ENCODE measurements at regions not wholly inside any gene's neighbourhood (a gene's known extent, or its start where the extent isn't known, plus 50 kb on each side); places are given as distances from the start of the nearest gene placed in this dataset.
"Not testable (repeated sequence)": the region's sequence is repeated elsewhere in the genome, so short reads cannot be mapped to it uniquely, and the experiment has no call there.

DNA sequence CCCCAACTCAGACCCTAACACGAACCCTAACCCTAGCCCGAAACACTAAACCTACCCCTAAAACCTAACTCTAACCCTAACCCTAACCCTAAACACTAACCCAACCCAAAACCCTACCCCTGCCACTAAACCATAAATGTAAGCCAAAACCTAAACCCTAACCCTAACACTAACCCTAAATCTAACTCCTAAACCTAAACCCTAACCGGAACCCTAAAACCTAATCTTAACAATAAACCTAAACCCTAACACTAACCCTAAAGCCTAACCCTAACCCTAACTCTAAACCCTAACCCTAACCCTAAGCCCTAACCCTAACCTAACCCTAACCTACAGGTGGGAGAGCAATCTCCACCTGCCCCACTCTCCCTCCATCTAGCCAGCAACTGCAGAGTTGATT, 152.3 kb downstream of the OR4M2 start:
- DNase-seq (ENCODE audit: insufficient read length, low spot score, missing footprints): no peak
- no peak overlapping the region for H3K4me3 ChIP-seq (ENCODE audit: insufficient read depth, low read length)
- H3K27me3 ChIP-seq (ENCODE audit: insufficient read depth, low read length): no peaks in the 10 kb centered on the region
- no peak overlapping the region for H3K27ac ChIP-seq (ENCODE audit: low read depth, low read length)
- no peaks in the 10 kb centered on the region for H4K20me1 ChIP-seq (ENCODE audit: insufficient read depth, low read length)
- H3K9me3 ChIP-seq (ENCODE audit: low read depth, low read length): peaks cover 15% of the 10 kb centered on the region
- TF ChIP-seq, protein P1, sequence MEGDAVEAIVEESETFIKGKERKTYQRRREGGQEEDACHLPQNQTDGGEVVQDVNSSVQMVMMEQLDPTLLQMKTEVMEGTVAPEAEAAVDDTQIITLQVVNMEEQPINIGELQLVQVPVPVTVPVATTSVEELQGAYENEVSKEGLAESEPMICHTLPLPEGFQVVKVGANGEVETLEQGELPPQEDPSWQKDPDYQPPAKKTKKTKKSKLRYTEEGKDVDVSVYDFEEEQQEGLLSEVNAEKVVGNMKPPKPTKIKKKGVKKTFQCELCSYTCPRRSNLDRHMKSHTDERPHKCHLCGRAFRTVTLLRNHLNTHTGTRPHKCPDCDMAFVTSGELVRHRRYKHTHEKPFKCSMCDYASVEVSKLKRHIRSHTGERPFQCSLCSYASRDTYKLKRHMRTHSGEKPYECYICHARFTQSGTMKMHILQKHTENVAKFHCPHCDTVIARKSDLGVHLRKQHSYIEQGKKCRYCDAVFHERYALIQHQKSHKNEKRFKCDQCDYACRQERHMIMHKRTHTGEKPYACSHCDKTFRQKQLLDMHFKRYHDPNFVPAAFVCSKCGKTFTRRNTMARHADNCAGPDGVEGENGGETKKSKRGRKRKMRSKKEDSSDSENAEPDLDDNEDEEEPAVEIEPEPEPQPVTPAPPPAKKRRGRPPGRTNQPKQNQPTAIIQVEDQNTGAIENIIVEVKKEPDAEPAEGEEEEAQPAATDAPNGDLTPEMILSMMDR (IDR thresholded peaks at IDR 0.05; ENCODE audit: extremely low read depth, low read depth, low read length): no peak
- H3K79me2 ChIP-seq (ENCODE audit: insufficient read depth, low read length): no peaks in the 10 kb centered on the region
- no peak overlapping the region for H2AFZ ChIP-seq (ENCODE audit: low read length)
- H3K36me3 ChIP-seq (ENCODE audit: insufficient read depth, low read length): no peaks in the 10 kb centered on the region
- no peaks in the 10 kb centered on the region for H3K4me1 ChIP-seq (ENCODE audit: insufficient read depth, low read length)
- H3K4me2 ChIP-seq (ENCODE audit: insufficient read depth, low read length): no peak overlapping the region

- not testable (repeated sequence) for H4K20me1 ChIP-seq (ENCODE audit: insufficient read depth, low read length); H3K27ac ChIP-seq (ENCODE audit: low read depth, low read length); H3K27me3 ChIP-seq (ENCODE audit: insufficient read depth, low read length); H3K36me3 ChIP-seq (ENCODE audit: insufficient read depth, low read length); H3K4me1 ChIP-seq (ENCODE audit: insufficient read depth, low read length); H3K4me3 ChIP-seq (ENCODE audit: insufficient read depth, low read length); H3K4me2 ChIP-seq (ENCODE audit: insufficient read depth, low read length); H2AFZ ChIP-seq (ENCODE audit: low read length); H3K79me2 ChIP-seq (ENCODE audit: insufficient read depth, low read length)
- peaks cover 14% of the 10 kb centered on the region for H3K9me3 ChIP-seq (ENCODE audit: low read depth, low read length)
- DNase-seq (ENCODE audit: insufficient read length, low spot score, missing footprints): peak; percentile 50
Observed at GRCh38 chr15:22235261-22235930, 155.1 kb downstream of the OR4M2 start.

- Histone ChIP-seq H3K36me3 (ENCODE audit: insufficient read depth, low read length) (no peaks in the 10 kb centered on the region), H2AFZ (ENCODE audit: low read length) (no peak overlapping the region), H3K4me3 (ENCODE audit: insufficient read depth, low read length) (no peak overlapping the region), H3K4me1 (ENCODE audit: insufficient read depth, low read length) (no peaks in the 10 kb centered on the region), H3K27me3 (ENCODE audit: insufficient read depth, low read length) (no peaks in the 10 kb centered on the region), H3K79me2 (ENCODE audit: insufficient read depth, low read length) (no peaks in the 10 kb centered on the region), H3K9me3 (ENCODE audit: low read depth, low read length) (peaks cover 17% of the 10 kb centered on the region), H3K4me2 (ENCODE audit: insufficient read depth, low read length) (no peak overlapping the region), H4K20me1 (ENCODE audit: insufficient read depth, low read length) (no peaks in the 10 kb centered on the region), H3K27ac (ENCODE audit: low read depth, low read length) (no peak overlapping the region)
- DNase-seq (ENCODE audit: insufficient read length, low spot score, missing footprints): no peak
- TF ChIP-seq, protein P1 (IDR thresholded peaks at IDR 0.05; ENCODE audit: extremely low read depth, low read depth, low read length): no peak
Observed at GRCh38 chr15:22236469-22236868, 156.1 kb downstream of the OR4M2 start.

DNA sequence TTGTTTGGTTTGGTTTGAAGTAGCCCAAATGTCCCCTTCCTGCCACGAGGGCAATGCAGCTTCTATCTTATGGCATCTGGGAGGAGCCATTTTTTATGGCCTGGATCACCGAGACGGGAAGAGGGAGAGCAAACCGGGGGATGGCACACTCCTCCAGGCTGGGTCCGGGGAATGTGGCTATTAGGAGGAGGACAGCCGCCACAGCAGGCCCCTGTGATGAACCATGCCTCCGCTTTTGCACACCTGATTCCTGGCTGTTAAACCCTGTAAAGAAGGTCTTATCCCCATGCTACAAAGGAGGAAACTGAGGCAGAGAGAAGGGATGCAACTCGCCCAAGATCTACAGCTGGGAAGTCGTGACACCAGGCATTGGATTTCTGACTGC, 157.6 kb downstream of the OR4M2 start:
- TF ChIP-seq, protein P1 (IDR thresholded peaks at IDR 0.05; ENCODE audit: extremely low read depth, low read depth, low read length): no peak
- Histone ChIP-seq H3K79me2 (ENCODE audit: insufficient read depth, low read length) (no peaks in the 10 kb centered on the region), H3K27me3 (ENCODE audit: insufficient read depth, low read length) (no peaks in the 10 kb centered on the region), H3K4me3 (ENCODE audit: insufficient read depth, low read length) (no peak overlapping the region), H3K36me3 (ENCODE audit: insufficient read depth, low read length) (no peaks in the 10 kb centered on the region), H4K20me1 (ENCODE audit: insufficient read depth, low read length) (no peaks in the 10 kb centered on the region), H3K4me1 (ENCODE audit: insufficient read depth, low read length) (no peaks in the 10 kb centered on the region), H3K9me3 (ENCODE audit: low read depth, low read length) (peaks cover 14% of the 10 kb centered on the region), H2AFZ (ENCODE audit: low read length) (no peak overlapping the region), H3K27ac (ENCODE audit: low read depth, low read length) (no peak overlapping the region), H3K4me2 (ENCODE audit: insufficient read depth, low read length) (no peak overlapping the region)
- DNase-seq (ENCODE audit: insufficient read length, low spot score, missing footprints): peak; percentile 51

DNA sequence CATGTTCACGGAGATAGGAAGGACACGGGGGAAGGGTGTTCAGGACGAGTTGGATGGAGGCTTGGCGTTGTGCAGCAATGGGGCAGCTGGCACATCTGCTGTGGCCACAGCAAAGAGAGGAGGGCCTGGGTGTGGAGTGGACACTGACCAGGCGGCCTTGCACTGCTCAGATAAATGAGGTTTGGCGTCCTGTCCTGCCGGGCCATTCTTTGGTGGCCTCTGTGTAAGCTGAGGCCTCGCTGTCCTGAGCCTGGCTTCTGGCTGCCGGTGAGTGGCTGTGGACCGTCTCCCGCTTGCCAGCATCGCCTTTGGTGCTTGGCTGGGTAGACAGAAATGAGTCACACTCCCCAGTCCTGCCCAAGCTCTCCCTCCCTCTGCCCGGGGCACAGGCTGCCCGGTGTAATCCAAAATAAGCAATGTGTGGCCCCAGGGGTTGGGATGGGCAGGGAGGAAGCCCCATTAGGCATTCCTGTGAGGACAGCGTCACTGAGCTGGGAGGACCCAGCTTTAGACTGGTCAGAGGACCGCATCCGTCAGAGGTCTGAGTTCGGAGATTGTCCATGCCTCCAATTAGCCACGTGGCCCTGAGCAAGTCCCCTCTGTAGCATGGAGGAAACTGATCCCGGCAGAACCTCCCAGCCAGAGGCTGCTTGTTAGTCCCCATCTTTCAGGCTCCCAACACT, 158.1 kb downstream of the OR4M2 start:
- H3K4me3 ChIP-seq (ENCODE audit: insufficient read depth, low read length): not testable (repeated sequence)

GRCh38 chr15:22238959-22239805, 158.9 kb downstream of the OR4M2 start:
- H4K20me1 ChIP-seq (ENCODE audit: insufficient read depth, low read length); H3K27me3 ChIP-seq (ENCODE audit: insufficient read depth, low read length); H3K36me3 ChIP-seq (ENCODE audit: insufficient read depth, low read length); H2AFZ ChIP-seq (ENCODE audit: low read length); H3K4me1 ChIP-seq (ENCODE audit: insufficient read depth, low read length); H3K27ac ChIP-seq (ENCODE audit: low read depth, low read length); H3K4me3 ChIP-seq (ENCODE audit: insufficient read depth, low read length); H3K4me2 ChIP-seq (ENCODE audit: insufficient read depth, low read length); H3K79me2 ChIP-seq (ENCODE audit: insufficient read depth, low read length): not testable (repeated sequence)
- peaks cover 14% of the 10 kb centered on the region for H3K9me3 ChIP-seq (ENCODE audit: low read depth, low read length)
- peak; percentile 32 for DNase-seq (ENCODE audit: insufficient read length, low spot score, missing footprints)

More for the DNA sequence above, 158.1 kb downstream of the OR4M2 start:
- not testable (repeated sequence) for H4K20me1 ChIP-seq (ENCODE audit: insufficient read depth, low read length); H3K4me1 ChIP-seq (ENCODE audit: insufficient read depth, low read length); H2AFZ ChIP-seq (ENCODE audit: low read length); H3K79me2 ChIP-seq (ENCODE audit: insufficient read depth, low read length); H3K4me2 ChIP-seq (ENCODE audit: insufficient read depth, low read length); H3K27ac ChIP-seq (ENCODE audit: low read depth, low read length); H3K27me3 ChIP-seq (ENCODE audit: insufficient read depth, low read length); H3K36me3 ChIP-seq (ENCODE audit: insufficient read depth, low read length)
- H3K9me3 ChIP-seq (ENCODE audit: low read depth, low read length): peaks cover 14% of the 10 kb centered on the region
- peak; percentile 21 for DNase-seq (ENCODE audit: insufficient read length, low spot score, missing footprints)

Data from osteoblast (primary cell).